ENCODE measurements at regions not wholly inside any gene's neighbourhood (a gene's known extent, or its start where the extent isn't known, plus 50 kb on each side); places are given as distances from the start of the nearest gene placed in this dataset.

DNA sequence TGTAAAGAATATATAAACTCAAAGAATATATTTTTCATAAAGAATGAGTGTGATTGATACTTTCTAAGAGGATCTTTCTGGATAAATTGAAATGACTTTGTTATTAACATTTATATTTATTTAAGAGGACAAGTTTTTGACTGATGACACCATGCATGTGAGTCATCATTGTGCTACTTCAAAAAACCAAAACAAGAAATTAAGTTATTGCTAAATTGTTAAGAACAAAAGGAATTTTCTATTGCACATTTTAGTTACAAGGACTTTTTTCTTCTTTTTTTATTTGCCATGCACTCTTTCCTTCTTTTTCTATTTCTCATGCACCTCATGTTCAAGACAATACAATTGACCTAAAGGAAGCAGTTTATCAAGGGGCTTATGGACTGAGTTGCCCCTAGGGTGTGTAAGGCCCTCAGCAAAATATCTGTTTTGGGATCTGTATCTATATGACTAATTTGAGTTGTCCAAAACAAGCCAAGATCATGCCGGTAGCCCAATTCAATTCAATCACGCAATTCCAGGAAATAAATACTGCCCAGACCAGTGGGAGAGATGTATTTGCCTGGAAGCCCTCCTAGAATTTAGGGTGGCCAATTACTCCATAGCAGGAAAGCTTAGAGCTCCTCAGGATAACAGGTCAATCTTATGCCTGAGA lies 654.3 kb downstream of the METTL4 start:
- DNase-seq (ENCODE audit: low spot score) = no peak
- TF ChIP-seq, protein P1, sequence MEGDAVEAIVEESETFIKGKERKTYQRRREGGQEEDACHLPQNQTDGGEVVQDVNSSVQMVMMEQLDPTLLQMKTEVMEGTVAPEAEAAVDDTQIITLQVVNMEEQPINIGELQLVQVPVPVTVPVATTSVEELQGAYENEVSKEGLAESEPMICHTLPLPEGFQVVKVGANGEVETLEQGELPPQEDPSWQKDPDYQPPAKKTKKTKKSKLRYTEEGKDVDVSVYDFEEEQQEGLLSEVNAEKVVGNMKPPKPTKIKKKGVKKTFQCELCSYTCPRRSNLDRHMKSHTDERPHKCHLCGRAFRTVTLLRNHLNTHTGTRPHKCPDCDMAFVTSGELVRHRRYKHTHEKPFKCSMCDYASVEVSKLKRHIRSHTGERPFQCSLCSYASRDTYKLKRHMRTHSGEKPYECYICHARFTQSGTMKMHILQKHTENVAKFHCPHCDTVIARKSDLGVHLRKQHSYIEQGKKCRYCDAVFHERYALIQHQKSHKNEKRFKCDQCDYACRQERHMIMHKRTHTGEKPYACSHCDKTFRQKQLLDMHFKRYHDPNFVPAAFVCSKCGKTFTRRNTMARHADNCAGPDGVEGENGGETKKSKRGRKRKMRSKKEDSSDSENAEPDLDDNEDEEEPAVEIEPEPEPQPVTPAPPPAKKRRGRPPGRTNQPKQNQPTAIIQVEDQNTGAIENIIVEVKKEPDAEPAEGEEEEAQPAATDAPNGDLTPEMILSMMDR (conservative IDR thresholded peaks at IDR 0.05; ENCODE audit: low read depth) = no peak
- ChIA-PET POLR2A (ENCODE audit: low non-redundant PET) (no interaction called here), CTCF (interaction anchor here (0.6 kb wide), 1 partner anchor 424 kb away, joined by 3 read pairs; no protein-coding TSS in a partner anchor)
- H3K27ac ChIP-seq = no peak overlapping the region

DNA sequence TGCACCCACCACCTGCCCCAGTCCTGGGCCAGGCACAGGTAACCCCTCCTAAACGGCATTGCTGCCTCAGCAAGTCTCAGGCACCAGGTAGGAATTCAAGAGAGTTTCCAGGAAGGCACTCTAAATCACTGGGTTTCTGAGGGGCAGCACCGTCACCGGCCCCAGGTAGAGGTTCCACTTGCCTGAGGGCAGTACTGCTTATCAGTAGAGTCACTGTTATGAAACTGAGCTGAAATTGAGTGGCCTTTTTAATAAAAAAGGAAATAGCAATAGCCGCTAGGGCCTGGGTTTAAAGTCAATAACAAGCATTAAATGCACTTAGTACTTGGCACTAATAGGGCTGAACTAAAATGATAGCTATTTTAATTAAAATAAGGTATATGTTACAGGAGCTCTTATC lies 653.7 kb downstream of the METTL4 start:
- POLR2A ChIA-PET (ENCODE audit: low non-redundant PET) = no interaction called here
- no peak for DNase-seq (ENCODE audit: low spot score)
- TF ChIP-seq, protein P1 (conservative IDR thresholded peaks at IDR 0.05; ENCODE audit: low read depth) = no peak
- no peak overlapping the region for H3K27ac ChIP-seq
- CTCF ChIA-PET = interaction anchor here (0.5 to 0.6 kb wide), 2 partner anchors 424 to 624 kb away, joined by 3 read pairs; no protein-coding TSS in a partner anchor

DNA sequence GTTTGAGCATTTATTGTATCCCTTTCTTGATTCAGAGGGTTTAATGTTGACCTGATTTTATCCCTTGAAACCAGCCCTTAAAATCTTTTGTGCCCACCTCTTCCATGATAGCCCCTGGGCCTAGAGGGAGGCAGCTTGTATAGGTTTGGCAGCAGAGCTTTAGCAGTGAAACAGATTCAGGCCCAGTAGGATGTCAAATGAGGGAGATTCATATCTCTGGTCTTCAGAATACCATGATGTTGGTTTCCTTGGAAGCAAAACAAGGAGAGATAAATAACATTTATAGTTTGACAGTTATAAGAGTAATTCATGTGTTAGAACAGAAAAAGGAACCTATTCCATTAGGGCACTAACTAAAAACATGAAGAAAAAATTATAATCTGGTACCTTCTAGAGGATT lies 649.2 kb downstream of the METTL4 start:
- CTCF ChIA-PET = interaction anchor here (1.0 kb wide), 1 partner anchor 23 kb away, joined by 5 read pairs; no protein-coding TSS in a partner anchor
- no peak for DNase-seq (ENCODE audit: low spot score)
- no peak overlapping the region for H3K27ac ChIP-seq
- POLR2A ChIA-PET (ENCODE audit: low non-redundant PET) = no interaction called here
- TF ChIP-seq, protein P1 (conservative IDR thresholded peaks at IDR 0.05; ENCODE audit: low read depth) = no peak

DNA sequence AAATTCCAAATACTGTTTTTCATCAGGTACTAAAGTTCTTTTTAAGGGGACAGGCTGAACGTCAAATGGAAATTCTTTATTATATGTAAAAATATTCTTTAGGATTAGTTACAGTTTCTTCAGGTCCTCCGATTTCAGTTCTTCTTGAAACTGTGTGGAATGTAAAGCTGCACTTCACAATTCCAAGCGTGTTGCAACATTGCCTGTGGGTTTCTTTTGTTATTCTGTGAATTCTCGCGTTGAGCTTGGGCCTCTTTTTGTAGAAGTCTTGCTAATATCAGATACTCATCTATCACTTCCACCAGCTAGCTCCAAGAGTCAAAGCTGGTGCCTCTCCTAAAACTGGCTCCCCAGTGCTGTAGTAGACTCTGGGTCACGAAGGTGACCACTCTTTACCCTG lies 642.6 kb downstream of the METTL4 start:
- ChIA-PET CTCF (no interaction called here), POLR2A (ENCODE audit: low non-redundant PET) (no interaction called here)
- TF ChIP-seq, protein P1 (conservative IDR thresholded peaks at IDR 0.05; ENCODE audit: low read depth) = no peak
- no peak for DNase-seq (ENCODE audit: low spot score)
- H3K27ac ChIP-seq = no peak overlapping the region

DNA sequence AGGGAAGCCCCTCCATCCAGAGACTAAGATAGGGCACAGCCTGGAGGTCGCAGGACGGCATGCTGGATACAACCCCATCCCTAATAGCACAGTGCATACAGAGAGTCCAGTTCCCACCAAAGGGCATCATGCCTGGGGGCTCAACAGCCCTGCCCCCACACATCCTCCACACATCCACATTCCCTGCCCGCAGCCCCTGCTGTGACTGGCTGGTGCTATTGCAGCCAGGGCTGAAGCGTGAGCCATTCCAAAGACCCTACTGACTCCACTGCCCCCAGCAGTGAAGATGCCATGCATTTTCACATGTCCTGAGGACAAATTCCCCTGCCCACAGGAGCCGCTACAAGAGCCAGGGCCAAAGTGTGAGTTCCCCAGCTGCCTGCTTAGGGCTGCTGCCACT lies 641.6 kb downstream of the METTL4 start:
- ChIA-PET CTCF (no interaction called here), POLR2A (ENCODE audit: low non-redundant PET) (no interaction called here)
- H3K27ac ChIP-seq = no peak overlapping the region
- TF ChIP-seq, protein P1 (conservative IDR thresholded peaks at IDR 0.05; ENCODE audit: low read depth) = no peak
- no peak for DNase-seq (ENCODE audit: low spot score)

DNA sequence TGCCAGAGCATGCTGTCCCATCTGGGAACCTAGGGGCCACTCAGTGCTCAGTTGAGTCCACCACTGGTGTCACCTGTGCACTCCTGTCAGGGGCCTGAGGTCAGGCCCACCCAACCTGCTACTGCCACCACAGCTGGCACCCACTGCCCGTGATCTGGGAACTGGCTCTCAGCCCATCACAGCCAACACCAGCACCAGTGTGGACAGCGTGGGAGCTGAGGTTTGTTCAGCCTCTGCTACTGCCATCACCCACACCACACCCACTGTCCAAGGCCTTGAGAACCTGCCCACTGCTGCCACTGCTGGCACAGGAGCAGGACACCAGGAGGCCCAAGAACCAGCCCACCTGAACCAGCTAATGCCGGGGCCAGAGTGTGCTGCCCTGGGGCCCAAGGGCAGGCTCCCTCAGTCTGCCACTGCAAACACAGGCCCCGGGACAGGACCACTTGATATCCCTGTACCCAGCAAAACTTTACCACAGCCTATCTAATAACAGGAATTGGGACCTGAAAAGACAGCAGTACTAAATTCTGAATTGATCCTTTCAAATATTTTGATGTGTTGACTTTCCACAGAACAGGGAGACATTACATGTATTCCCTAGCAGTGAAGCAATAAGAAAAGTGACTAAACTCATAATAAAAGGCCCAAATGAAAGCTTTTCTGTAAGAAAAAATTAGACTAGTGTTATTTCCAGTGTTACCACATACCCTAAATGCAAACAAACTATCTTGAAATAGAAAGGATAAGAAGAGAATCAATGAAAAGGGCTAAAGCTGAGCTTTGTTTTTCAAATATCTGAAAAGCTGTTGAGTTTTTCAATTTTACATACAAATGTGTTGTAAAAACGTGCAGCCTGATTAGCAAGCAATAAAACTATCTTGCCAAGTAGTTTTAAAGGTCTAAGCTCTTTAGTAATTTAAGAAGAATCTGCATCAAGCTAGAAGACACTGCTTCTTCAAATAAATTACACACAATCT lies 640.7 kb downstream of the METTL4 start:
- POLR2A ChIA-PET (ENCODE audit: low non-redundant PET) = no interaction called here
- CTCF ChIA-PET = no interaction called here
- TF ChIP-seq, protein P1 (conservative IDR thresholded peaks at IDR 0.05; ENCODE audit: low read depth) = no peak
- no peak for DNase-seq (ENCODE audit: low spot score)
- no peak overlapping the region for H3K27ac ChIP-seq
